NB4 (cell line): ENCODE measurements at regions not wholly inside any gene's neighbourhood (a gene's known extent, or its start where the extent isn't known, plus 50 kb on each side); places are given as distances from the start of the nearest gene placed in this dataset.

Source experiments
- CTCF ChIP-seq: IDR thresholded peaks from one replicate; pipeline ENCODE4 v1.5.1; 2012; ENCODE audit warnings: low read depth, low read length
- MAX ChIP-seq: IDR thresholded peaks from 2 replicates; pipeline ENCODE4 v1.6.1; 2011; ENCODE audit warnings: low read depth, low read length
- POLR2A ChIP-seq: IDR thresholded peaks from 2 replicates; pipeline ENCODE4 v1.6.1; 2011; ENCODE audit warnings: mild to moderate bottlenecking; ENCODE audit not compliant: insufficient read length; ENCODE audit errors: extremely low read depth

GRCh38 chr6:144919560-144919959, 634.4 kb downstream of the UTRN start:
- no peak for TF ChIP-seq CTCF
- no peak for TF ChIP-seq MAX
- no peak for TF ChIP-seq POLR2A
